ENCODE measurements at regions not wholly inside any gene's neighbourhood (a gene's known extent, or its start where the extent isn't known, plus 50 kb on each side); places are given as distances from the start of the nearest gene placed in this dataset.
A peak's percentile ranks its signal among the peaks of the same experiment; 100 is the strongest.

DNA sequence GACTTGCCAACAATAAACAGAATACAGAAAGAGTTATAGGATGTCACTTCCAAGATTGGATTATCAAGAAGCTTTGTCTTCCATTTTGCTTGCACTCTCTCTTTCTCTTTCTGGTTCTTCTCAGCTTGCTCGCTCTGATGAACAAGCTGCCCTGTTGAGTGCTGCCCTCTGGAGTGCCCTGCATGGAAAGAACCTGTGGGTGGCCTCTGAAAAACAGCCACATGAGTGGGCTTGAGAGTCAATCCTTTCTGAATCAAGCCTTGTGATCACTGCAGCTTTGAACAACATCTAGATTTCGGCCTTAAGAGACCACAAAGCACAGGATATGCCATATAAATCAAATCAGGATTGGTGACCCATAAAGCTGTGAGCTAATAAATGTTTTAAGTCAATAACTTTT lies 185.1 kb downstream of the KIF2B start:
- DNase-seq (ENCODE audit: low spot score): no peak

DNA sequence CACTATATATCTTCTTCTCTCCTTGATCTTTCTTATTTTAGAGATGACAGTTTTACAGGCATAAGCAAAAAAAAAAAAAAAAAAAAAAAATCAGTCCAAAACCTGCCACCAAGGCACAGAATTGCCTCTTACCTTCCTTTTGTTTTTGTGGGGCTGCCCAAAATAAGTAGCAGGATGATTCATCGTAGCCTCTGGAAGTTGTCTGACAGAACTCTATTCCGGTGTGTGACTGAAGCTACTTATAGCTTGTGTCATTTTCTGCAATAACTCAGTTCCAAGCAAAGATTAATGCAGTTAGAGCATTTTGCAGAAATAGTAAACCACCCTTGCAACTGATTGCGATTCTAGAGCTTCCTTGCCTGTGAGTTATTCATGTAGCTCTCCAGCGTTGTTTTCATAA lies 186.8 kb downstream of the KIF2B start:
- no peak for DNase-seq (ENCODE audit: low spot score)

- no peak for DNase-seq (ENCODE audit: low spot score)
These were observed 190.3 kb downstream of the KIF2B start for GRCh38 chr17:54013072-54013471.

DNA sequence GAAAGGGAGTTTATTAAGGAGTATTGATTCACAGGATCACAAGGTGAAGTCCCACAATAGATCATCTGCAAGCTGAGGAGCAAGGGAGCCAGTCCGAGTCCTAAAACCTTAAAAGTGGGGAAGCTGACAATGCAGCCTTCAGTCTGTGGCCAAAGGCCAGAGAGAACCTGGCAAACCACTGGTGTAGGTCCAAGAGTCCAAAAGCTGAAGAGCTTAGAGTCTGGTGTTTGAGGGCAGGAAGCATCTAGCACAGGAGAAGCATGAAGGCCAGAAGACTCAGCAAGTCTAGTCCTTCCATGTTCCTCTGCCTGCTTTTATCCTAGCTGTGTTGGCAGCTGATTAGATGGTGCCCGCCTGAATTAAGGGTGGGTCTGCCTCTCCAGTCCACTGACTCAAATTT lies 193.0 kb downstream of the KIF2B start:
- DNase-seq (ENCODE audit: low spot score): no peak

- no peak for DNase-seq (ENCODE audit: low spot score)
These were observed 198.7 kb downstream of the KIF2B start for GRCh38 chr17:54021418-54021817.

DNA sequence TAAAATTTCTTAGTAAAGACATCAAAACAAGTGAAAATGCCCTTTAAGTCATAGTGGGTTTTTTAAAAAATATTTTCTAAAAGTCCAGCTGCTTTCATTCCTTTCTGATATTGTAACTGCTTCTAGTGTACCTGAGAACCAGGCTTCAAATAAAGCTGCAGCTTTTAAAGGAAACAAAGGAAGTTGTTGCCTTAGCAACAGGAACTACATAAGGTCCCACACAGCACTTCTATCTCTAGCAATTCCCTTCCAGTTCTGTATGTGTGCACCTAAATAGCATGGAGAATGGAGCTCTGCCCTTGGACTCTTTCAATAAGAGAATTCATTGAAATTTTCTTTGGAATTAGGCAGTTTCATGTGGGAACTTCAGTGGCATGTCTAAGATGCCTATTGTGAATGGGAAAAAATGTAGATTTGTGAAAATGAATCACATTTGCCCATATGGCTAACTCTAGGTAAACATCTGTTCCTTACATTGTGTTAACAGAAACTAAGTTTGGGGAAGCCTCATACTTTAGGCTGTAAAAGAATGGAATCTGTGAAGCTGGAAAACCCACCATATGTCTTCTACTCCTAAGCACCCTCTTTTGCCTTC lies 206.4 kb downstream of the KIF2B start:
- DNase-seq (ENCODE audit: low spot score): no peak

DNA sequence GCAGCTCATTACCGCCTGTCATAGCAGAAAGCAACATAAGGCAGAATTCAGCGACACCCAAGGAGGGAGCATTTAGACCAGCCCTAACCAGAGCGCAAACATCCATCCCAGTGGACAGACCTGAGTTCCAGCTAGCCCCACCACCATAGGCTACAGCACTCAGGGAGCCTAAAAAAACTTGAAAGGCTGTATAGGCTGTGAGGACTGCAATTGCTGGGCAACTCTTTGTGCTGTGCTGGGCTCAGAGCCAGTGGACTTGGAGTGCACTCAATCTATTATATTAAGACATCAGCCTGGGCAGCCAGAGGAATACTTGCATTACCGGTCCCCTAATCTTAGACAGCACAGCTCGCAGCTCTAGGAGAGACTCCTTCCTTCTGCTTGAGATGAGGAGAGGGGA lies 207.3 kb downstream of the KIF2B start:
- DNase-seq (ENCODE audit: low spot score): no peak

- DNase-seq (ENCODE audit: low spot score): no peak
These were observed 223.8 kb downstream of the KIF2B start for GRCh38 chr17:54046570-54046969.

- DNase-seq (ENCODE audit: low spot score): no peak
These were observed 240.9 kb downstream of the KIF2B start for GRCh38 chr17:54063639-54064038.

DNA sequence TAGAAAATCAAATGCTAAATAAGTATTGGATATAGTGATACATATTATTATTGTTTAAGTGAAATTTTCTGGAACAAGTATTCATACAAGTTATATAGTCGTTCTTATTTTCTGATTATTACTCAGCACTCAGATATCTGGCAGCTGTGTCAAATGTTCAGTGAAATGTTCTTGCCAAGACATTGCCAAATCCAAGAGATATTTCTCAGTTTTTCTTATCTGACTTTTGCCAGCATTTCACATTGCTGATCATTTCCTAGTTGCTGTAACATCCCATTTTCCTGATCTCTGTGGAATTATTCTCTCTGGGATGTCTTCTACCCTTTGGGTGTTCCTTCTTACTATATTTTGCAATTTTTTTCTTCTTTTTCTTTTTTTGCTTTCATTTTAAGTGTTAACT lies 262.3 kb downstream of the KIF2B start:
- DNase-seq (ENCODE audit: low spot score): no peak

DNA sequence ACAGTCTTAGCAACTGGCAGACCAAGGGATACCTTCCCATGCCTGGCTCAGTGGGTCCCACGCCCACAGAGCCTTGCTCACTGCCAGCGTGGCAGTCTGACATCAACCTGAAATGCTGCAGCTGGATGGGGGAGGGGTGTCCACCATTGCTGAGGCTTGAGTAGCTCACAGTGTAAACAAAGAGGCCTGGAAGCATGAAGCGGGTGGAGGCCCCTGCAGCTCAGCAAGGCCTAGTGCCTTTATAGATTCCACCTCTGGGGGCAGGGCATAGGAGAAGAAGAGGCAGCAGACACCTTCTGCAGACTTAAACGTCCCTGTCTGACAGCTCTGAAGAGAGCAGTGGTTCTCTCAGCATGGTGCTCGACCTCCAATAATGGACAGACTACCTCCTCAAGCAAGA lies 263.2 kb downstream of the KIF2B start:
- no peak for DNase-seq (ENCODE audit: low spot score)

DNA sequence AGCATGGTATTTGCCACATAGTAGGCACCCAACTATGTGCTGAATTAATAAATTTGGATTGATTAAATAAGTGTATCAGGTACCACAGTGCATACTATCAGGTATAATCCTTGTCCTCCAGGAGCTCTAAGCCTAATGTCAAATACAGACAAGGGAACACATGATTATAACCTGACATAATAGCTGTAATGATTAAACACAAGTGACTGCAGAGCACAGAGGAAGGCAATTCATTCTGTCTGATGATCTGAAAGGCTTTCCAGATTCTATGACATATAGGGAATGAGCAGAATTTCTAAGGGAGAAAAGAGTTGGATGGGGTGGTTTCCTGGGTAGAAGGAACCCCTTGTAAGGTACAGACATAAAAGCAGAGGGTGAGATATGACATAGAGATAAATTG lies 273.5 kb downstream of the KIF2B start:
- no peak for DNase-seq (ENCODE audit: low spot score)

GRCh38 chr17:54099221-54099620 lies 276.5 kb downstream of the KIF2B start:
- DNase-seq (ENCODE audit: low spot score): no peak

DNA sequence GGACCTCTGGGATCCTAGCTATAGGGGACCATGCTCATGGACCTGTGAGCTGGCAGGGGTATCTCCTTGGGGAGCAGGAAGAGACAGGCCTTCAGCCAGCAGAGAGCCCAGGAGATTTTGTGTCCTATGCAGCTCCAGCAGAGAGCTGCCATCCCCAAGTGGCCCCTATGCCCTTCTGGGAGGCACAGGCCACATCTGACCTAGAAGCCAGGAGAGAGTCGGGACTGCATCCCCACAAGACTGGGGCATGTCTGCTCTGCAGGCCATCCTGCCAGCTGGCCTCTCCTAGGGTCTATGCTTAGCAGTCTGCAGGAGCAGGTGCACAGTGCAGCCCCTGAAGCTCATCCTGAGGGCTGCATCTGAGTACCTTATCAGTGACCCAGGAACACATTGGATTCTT lies 279.5 kb downstream of the KIF2B start:
- DNase-seq (ENCODE audit: low spot score): no peak

- no peak for DNase-seq (ENCODE audit: low spot score)
These were observed 288.8 kb downstream of the KIF2B start for GRCh38 chr17:54111576-54111975.

GRCh38 chr17:54117452-54117851 lies 294.7 kb downstream of the KIF2B start:
- no peak for DNase-seq (ENCODE audit: low spot score)

DNA sequence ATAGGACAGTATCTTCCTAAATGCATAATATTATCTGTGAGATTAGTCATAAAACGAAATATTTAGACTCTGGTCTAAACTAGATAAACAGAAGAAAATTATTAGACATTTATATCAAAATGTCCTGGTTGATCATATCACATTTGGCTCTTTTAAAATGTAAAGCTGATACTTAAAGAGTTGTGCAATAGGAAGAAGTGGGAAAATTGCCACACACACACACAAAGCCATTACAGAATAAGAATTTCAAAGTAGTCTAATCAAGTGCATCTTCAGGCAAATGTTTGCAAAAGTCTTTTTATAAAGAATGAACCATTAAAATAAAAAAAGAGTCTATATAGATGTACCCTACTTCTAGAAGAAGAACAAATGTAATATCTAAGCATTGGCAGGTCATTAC lies 301.7 kb downstream of the KIF2B start:
- DNase-seq (ENCODE audit: low spot score): no peak

DNA sequence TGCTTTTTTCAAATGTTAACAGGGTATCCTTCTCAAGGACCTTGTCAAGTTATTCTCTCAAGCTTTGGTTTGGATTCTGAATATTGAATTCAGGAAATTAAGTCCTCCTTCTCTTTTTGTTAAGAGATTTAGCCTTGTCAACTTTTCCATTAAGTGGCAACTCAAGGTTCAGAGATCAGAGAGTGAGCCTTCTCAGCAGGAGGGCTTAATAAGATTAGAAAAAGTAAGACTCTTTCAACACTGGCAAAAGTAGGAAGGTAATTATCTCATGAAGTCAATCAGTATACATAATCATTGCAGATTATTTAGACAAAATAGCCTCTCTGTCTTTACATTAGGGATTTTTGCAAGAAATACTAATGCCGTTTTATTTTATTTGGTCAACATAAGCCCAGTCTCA lies 330.7 kb downstream of the KIF2B start:
- DNase-seq (ENCODE audit: low spot score): no peak

- no peak for DNase-seq (ENCODE audit: low spot score)
These were observed 334.8 kb downstream of the KIF2B start for GRCh38 chr17:54157542-54157941.

GRCh38 chr17:54172096-54172984 lies 349.6 kb downstream of the KIF2B start:
- peak; percentile 3 for DNase-seq (ENCODE audit: low spot score)

DNA sequence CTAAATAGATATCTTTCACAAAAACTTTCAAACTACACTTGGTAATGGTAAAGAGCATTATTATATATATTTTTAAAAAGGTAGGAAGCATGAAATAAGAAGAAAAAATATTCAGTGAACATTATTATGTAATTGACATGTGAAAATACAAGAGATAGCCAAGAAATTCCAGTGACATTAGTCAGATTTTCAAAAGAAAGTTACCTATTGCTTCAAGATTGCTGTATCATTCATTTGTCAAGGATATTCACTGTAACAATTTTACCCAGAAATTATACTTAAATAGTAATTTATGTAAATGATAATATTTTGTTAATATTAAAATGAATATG lies 350.2 kb downstream of the KIF2B start:
- DNase-seq (ENCODE audit: low spot score): no peak

- no peak for DNase-seq (ENCODE audit: low spot score)
These were observed 355.0 kb downstream of the KIF2B start for GRCh38 chr17:54177606-54178308.

GRCh38 chr17:54180950-54181349 lies 358.2 kb downstream of the KIF2B start:
- DNase-seq (ENCODE audit: low spot score): no peak

Data from A172 (cell line).